ENCODE measurements at regions not wholly inside any gene's neighbourhood (a gene's known extent, or its start where the extent isn't known, plus 50 kb on each side); places are given as distances from the start of the nearest gene placed in this dataset.
A peak's percentile ranks its signal among the peaks of the same experiment; 100 is the strongest.

DNA sequence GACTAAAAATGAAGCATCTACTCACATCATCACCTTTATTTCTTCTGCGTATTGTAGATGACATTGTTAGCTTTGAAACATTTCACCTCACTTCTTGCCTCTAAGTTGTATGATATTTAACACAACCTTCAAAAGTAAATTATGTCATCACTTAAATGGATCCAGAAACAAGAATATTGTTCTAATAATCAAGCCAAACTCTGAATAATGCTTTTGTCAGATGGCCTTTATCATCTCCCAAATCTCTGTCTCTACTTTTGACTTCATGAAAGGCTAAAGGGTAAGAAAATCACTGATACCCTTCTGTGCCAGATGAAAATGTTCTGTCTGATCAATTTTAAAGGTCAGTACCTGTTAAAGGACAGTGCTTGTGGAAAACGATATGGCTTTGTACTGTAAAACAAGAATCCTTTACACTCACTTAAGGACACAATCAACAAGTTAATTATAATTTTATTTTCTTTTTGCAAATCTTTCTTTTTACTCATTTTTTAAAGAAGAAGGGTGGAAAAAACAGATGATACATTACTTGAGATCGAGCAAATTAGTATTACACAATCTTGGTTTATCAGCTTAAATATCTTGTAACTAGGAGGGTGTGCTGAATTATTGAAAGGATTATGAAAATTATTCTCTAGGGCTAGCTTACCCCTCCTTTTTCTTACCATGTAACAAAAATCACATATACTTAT lies 309.4 kb upstream of the IGFBP3 start:
- Histone ChIP-seq H3K27me3 (no peaks in the 10 kb centered on the region), H3K4me1 (no peaks in the 10 kb centered on the region), H3K4me3 (no peak overlapping the region), H3K9me3 (no peaks in the 10 kb centered on the region), H3K36me3 (no peaks in the 10 kb centered on the region), H3K27ac (no peak overlapping the region)
- intact Hi-C loops (cut with DNase I) = no loop called here
- TF ChIP-seq POLR2AphosphoS5 (IDR thresholded peaks at IDR 0.05; ENCODE audit: insufficient read depth in 1 of 2, low read depth in 1 of 2) = no peak
- TF ChIP-seq, protein P1, sequence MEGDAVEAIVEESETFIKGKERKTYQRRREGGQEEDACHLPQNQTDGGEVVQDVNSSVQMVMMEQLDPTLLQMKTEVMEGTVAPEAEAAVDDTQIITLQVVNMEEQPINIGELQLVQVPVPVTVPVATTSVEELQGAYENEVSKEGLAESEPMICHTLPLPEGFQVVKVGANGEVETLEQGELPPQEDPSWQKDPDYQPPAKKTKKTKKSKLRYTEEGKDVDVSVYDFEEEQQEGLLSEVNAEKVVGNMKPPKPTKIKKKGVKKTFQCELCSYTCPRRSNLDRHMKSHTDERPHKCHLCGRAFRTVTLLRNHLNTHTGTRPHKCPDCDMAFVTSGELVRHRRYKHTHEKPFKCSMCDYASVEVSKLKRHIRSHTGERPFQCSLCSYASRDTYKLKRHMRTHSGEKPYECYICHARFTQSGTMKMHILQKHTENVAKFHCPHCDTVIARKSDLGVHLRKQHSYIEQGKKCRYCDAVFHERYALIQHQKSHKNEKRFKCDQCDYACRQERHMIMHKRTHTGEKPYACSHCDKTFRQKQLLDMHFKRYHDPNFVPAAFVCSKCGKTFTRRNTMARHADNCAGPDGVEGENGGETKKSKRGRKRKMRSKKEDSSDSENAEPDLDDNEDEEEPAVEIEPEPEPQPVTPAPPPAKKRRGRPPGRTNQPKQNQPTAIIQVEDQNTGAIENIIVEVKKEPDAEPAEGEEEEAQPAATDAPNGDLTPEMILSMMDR (IDR thresholded peaks at IDR 0.05) = no peak
- no peak for TF ChIP-seq POLR2A (IDR thresholded peaks at IDR 0.05)
- no peak for DNase-seq (ENCODE audit: extremely low spot score in 2 of 2)

- no peak for DNase-seq (ENCODE audit: extremely low spot score in 2 of 2)
- TF ChIP-seq, protein P1 (IDR thresholded peaks at IDR 0.05) = no peak
- TF ChIP-seq POLR2AphosphoS5 (IDR thresholded peaks at IDR 0.05; ENCODE audit: insufficient read depth in 1 of 2, low read depth in 1 of 2) = no peak
- no peak for TF ChIP-seq POLR2A (IDR thresholded peaks at IDR 0.05)
- H3K36me3 ChIP-seq = no peaks in the 10 kb centered on the region
- H3K27me3 ChIP-seq = no peaks in the 10 kb centered on the region
- no peak overlapping the region for H3K27ac ChIP-seq
- H3K4me1 ChIP-seq = no peaks in the 10 kb centered on the region
- H3K4me3 ChIP-seq = no peak overlapping the region
- intact Hi-C loops (cut with DNase I) = no loop called here
- no peaks in the 10 kb centered on the region for H3K9me3 ChIP-seq
These were observed 308.3 kb upstream of the IGFBP3 start for GRCh38 chr7:46229409-46229808.

- Histone ChIP-seq H3K9me3 (no peaks in the 10 kb centered on the region), H3K27me3 (no peaks in the 10 kb centered on the region), H3K27ac (no peak overlapping the region), H3K4me1 (no peaks in the 10 kb centered on the region), H3K4me3 (no peak overlapping the region), H3K36me3 (no peaks in the 10 kb centered on the region)
- no peak for DNase-seq (ENCODE audit: extremely low spot score in 2 of 2)
- intact Hi-C loops (cut with DNase I) = no loop called here
- TF ChIP-seq POLR2AphosphoS5 (IDR thresholded peaks at IDR 0.05; ENCODE audit: insufficient read depth in 1 of 2, low read depth in 1 of 2) (no peak), POLR2A (IDR thresholded peaks at IDR 0.05) (no peak)
- TF ChIP-seq, protein P1 (IDR thresholded peaks at IDR 0.05) = no peak
These were observed 305.8 kb upstream of the IGFBP3 start for GRCh38 chr7:46226860-46227259.

DNA sequence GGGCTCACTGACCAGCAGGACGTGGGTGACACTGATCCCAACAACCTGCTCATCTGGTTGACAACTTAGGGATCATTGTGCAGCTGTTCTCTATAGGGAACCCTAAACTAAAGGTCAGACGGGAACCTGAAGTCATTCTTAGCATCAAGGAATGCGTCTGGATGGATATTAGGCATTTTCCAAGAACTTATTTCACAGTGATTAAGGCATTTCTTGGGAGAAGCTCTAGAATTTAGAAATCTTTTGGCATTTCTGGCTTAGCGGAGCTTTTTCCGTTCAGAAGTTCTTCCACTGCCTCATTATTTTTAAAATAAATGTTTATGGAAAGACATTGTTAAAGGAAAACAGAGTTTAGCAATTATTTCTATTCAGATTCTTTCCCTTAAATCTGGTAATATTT lies 303.3 kb upstream of the IGFBP3 start:
- H3K4me3 ChIP-seq = no peak overlapping the region
- intact Hi-C loops (cut with DNase I) = no loop called here
- no peaks in the 10 kb centered on the region for H3K9me3 ChIP-seq
- DNase-seq (ENCODE audit: extremely low spot score in 2 of 2) = no peak
- no peak for TF ChIP-seq POLR2A (IDR thresholded peaks at IDR 0.05)
- no peak for TF ChIP-seq POLR2AphosphoS5 (IDR thresholded peaks at IDR 0.05; ENCODE audit: insufficient read depth in 1 of 2, low read depth in 1 of 2)
- TF ChIP-seq, protein P1 (IDR thresholded peaks at IDR 0.05) = no peak
- H3K4me1 ChIP-seq = no peaks in the 10 kb centered on the region
- H3K36me3 ChIP-seq = no peaks in the 10 kb centered on the region
- no peaks in the 10 kb centered on the region for H3K27me3 ChIP-seq
- no peak overlapping the region for H3K27ac ChIP-seq

- DNase-seq (ENCODE audit: extremely low spot score in 2 of 2) = no peak
- H3K4me1 ChIP-seq = no peaks in the 10 kb centered on the region
These were observed 299.1 kb upstream of the IGFBP3 start for GRCh38 chr7:46220066-46220630.

More at GRCh38 chr7:46220066-46220630, 299.1 kb upstream of the IGFBP3 start:
- no peak overlapping the region for H3K4me3 ChIP-seq
- H3K36me3 ChIP-seq = no peaks in the 10 kb centered on the region
- H3K9me3 ChIP-seq = no peaks in the 10 kb centered on the region
- TF ChIP-seq POLR2A (IDR thresholded peaks at IDR 0.05) (no peak), POLR2AphosphoS5 (IDR thresholded peaks at IDR 0.05; ENCODE audit: insufficient read depth in 1 of 2, low read depth in 1 of 2) (peak in 1 of 2 donors; percentile 14)
- TF ChIP-seq, protein P1 (IDR thresholded peaks at IDR 0.05) = no peak
- H3K27ac ChIP-seq = no peak overlapping the region
- intact Hi-C loops (cut with DNase I) = no loop called here
- H3K27me3 ChIP-seq = no peaks in the 10 kb centered on the region
